ENCODE measurements at regions not wholly inside any gene's neighbourhood (a gene's known extent, or its start where the extent isn't known, plus 50 kb on each side); places are given as distances from the start of the nearest gene placed in this dataset.
A peak's percentile ranks its signal among the peaks of the same experiment; 100 is the strongest.
"Not testable (repeated sequence)": the region's sequence is repeated elsewhere in the genome, so short reads cannot be mapped to it uniquely, and the experiment has no call there.

DNA sequence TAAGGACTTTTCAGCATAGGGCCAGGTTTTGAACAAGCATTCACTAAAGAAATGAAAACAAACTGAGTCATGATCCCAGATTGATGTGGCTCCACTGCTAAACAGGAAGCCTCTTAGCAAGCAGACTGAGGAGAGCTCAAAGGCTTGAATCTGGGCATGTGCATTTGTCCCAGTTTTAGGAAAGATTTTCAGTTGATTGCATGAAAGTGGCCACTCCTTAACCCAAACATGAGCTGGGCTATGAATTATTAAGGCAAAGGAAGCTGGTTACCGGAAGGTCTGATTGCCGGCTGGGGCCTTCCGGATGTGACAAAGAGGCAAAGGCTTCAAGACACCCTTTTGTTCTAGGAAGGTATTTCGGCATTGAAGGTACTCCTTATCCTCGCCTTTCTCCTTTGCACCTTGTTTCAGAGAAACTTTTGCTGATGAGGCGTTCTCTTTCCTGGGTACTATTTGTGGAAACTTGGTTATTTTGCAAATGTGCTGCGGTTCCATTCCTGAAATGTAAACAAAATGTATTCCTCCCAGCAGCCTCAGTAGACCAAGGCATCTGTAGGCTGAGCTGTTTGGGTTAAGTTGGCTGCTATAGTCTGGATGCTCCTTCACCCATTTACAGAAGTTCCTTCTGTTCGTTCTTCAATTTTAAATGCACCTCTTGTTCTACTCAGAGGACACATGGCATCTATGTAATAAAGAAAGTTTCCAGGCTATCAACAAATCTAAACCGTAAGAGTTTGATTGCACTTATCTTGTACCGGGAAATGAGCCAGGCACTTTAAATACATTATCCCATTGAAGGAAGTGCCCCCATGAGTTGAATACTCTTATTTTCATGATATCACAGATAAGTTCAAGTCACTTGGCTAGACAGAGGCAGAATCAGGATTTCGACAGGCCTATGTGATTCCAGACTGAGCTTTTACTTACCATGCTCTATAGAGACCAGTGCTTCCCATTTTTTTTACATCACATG is 115.6 kb upstream of the METAP2 start:
- DNase-seq, result no peak
- no peak overlapping the region for H3K4me3 ChIP-seq
- peak in 1 of 4 donors; percentile 24 for ATAC-seq
- H3K9me3 ChIP-seq, result no peaks in the 10 kb centered on the region
- H3K27ac ChIP-seq, result no peak overlapping the region
- TF ChIP-seq POLR2A (IDR thresholded peaks at IDR 0.05), result no peak
- TF ChIP-seq, protein P1, sequence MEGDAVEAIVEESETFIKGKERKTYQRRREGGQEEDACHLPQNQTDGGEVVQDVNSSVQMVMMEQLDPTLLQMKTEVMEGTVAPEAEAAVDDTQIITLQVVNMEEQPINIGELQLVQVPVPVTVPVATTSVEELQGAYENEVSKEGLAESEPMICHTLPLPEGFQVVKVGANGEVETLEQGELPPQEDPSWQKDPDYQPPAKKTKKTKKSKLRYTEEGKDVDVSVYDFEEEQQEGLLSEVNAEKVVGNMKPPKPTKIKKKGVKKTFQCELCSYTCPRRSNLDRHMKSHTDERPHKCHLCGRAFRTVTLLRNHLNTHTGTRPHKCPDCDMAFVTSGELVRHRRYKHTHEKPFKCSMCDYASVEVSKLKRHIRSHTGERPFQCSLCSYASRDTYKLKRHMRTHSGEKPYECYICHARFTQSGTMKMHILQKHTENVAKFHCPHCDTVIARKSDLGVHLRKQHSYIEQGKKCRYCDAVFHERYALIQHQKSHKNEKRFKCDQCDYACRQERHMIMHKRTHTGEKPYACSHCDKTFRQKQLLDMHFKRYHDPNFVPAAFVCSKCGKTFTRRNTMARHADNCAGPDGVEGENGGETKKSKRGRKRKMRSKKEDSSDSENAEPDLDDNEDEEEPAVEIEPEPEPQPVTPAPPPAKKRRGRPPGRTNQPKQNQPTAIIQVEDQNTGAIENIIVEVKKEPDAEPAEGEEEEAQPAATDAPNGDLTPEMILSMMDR (IDR thresholded peaks at IDR 0.05), result no peak
- WGBS (ENCODE audit: insufficient coverage, low coverage, low lambda C conversion rate, missing lambda C conversion rate), result 70% methylated on average over 11 of the region's 11 CpGs
- H3K4me1 ChIP-seq, result no peaks in the 10 kb centered on the region
- intact Hi-C loops (cut with DNase I), result loop anchor here in 1 of 2 donors (10.0 kb wide), 1 partner anchor 166 kb away; no protein-coding TSS in a partner anchor
- no peaks in the 10 kb centered on the region for H3K27me3 ChIP-seq
- H3K36me3 ChIP-seq, result no peaks in the 10 kb centered on the region

DNA sequence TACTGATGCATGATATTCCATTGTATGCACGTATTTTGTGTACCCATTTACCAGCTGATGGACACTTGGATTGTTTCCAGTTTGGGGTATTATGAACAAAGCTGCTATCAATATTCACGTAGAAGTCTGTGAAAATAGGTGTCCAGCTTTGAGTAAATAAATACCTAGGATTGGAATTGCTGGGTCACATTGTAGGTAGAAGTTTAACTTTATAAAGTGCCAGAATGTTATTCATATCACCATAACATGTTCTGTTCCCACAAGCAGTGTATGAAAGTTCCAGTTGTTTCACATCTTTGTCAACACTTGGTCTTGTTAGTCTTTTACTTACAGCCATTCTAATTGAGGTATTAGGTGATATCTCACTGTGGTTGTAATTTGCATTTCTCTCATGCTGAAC is 108.0 kb upstream of the METAP2 start:
- WGBS (ENCODE audit: insufficient coverage, low coverage, low lambda C conversion rate, missing lambda C conversion rate), result 17% methylated on average over 2 of the region's 2 CpGs
- Histone ChIP-seq H3K4me3 (no peak overlapping the region), H3K27me3 (no peaks in the 10 kb centered on the region), H3K9me3 (no peaks in the 10 kb centered on the region), H3K36me3 (no peaks in the 10 kb centered on the region), H3K4me1 (peaks cover 0 to 26% (median 0%) of the 10 kb centered on the region in 4 donors), H3K27ac (no peak overlapping the region)
- no peak for DNase-seq
- TF ChIP-seq, protein P1 (IDR thresholded peaks at IDR 0.05), result no peak
- TF ChIP-seq POLR2A (IDR thresholded peaks at IDR 0.05), result no peak
- peak in 2 of 4 donors; percentile 19 to 23 for ATAC-seq
- intact Hi-C loops (cut with DNase I), result no loop called here

DNA sequence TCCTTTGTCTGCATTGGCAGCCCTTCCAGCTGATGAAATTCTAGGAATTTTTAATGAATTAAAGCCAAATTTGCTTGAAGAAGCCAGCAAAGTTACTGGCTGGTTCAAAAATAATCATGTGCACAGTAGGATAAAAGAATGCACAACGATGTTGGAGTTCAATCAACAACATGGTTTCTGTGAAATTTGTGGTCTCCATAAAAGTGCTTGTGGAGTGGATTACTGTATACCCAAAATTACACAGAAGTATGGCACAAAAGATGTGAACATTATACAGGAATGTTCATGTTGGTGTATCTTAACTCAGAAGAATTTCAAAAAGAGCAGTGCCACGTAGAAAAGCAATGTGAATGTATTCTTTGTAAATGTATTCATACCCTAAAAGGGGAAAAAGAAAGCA is 105.0 kb upstream of the METAP2 start:
- Histone ChIP-seq H3K9me3 (no peaks in the 10 kb centered on the region), H3K36me3 (no peaks in the 10 kb centered on the region), H3K4me3 (no peak overlapping the region), H3K4me1 (peaks cover 0 to 26% (median 0%) of the 10 kb centered on the region in 4 donors), H3K27ac (no peak overlapping the region), H3K27me3 (no peaks in the 10 kb centered on the region)
- intact Hi-C loops (cut with DNase I), result no loop called here
- ATAC-seq, result no peak
- TF ChIP-seq POLR2A (IDR thresholded peaks at IDR 0.05), result no peak
- TF ChIP-seq, protein P1 (IDR thresholded peaks at IDR 0.05), result no peak
- no peak for DNase-seq
- WGBS (ENCODE audit: insufficient coverage, low coverage, low lambda C conversion rate, missing lambda C conversion rate), result 69% methylated on average over 2 of the region's 2 CpGs

DNA sequence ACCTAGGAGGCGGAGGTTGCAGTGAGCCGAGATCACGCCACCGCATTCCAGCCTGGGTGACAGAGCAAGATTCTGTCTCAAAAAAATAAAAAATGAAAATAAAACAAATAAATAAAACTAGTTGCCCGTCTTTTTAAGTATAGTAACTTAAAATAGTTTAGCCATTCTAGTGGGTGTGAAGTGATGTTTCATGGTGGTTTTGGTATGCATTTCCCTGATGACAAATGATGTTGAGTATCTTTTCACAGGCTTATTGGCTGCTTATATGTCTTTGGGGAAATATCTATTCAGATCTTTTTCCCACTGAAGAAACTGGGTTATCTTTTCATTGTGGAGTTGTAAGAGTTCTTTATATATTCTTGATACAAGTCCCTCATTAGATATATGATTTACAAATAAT is 102.4 kb upstream of the METAP2 start:
- no peak for TF ChIP-seq POLR2A (IDR thresholded peaks at IDR 0.05)
- TF ChIP-seq, protein P1 (IDR thresholded peaks at IDR 0.05), result no peak
- Histone ChIP-seq H3K27me3 (no peaks in the 10 kb centered on the region), H3K4me1 (peaks cover 0 to 22% (median 0%) of the 10 kb centered on the region in 4 donors), H3K4me3 (no peak overlapping the region), H3K9me3 (no peaks in the 10 kb centered on the region), H3K36me3 (no peaks in the 10 kb centered on the region), H3K27ac (no peak overlapping the region)
- ATAC-seq (no peak), DNase-seq (no peak)
- WGBS (ENCODE audit: insufficient coverage, low coverage, low lambda C conversion rate, missing lambda C conversion rate), result 86% methylated on average over 5 of the region's 5 CpGs
- intact Hi-C loops (cut with DNase I), result no loop called here

DNA sequence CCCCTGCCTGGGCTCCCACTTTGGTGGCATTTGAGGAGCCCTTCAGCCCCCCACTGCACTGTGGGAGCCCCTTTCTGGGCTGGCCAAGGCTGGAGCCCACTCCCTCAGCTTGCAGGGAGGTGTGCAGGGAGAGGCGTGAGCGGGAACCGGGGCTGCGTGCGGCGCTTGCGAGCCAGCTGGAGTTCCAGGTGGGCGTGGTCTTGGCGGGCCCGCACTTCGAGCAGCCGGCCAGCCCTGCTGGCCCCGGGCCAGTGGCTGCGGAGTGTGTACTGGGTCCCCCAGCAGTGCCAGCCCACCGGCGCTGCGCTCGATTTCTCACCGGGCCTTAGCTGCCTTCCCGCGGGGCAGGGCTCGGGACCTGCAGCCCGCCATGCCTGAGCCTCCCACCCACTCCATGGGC is 94.5 kb upstream of the METAP2 start:
- ATAC-seq; intact Hi-C loops (cut with DNase I); H3K9me3 ChIP-seq; H3K36me3 ChIP-seq; H3K27me3 ChIP-seq; H3K4me3 ChIP-seq; H3K4me1 ChIP-seq; H3K27ac ChIP-seq; DNase-seq: not testable (repeated sequence)
- no CpG with 5 or more reads among the region's 23 CpGs for WGBS (ENCODE audit: insufficient coverage, low coverage, low lambda C conversion rate, missing lambda C conversion rate)

DNA sequence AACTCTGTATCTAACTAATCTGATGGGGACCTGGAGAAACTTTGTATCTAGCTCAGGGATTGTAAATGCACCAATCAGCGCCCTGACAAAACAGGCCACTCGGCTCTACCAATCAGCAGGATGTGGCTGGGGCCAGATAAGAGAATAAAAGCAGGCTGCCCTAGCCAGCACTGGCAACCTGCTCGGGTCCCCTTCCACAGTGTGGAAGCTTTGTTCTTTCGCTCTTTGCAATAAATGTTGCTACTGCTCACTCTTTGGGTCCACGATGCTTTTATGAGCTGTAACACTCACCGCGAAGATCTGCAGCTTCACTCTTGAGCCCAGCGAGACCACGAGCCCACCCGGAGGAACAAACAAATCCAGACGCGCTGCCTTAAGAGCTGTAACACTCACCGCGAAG is 93.6 kb upstream of the METAP2 start:
- H3K36me3 ChIP-seq; H3K27ac ChIP-seq; H3K4me1 ChIP-seq; H3K27me3 ChIP-seq; intact Hi-C loops (cut with DNase I); ATAC-seq; DNase-seq; H3K4me3 ChIP-seq; H3K9me3 ChIP-seq: not testable (repeated sequence)
- WGBS (ENCODE audit: insufficient coverage, low coverage, low lambda C conversion rate, missing lambda C conversion rate), result 89% methylated on average over 13 of the region's 14 CpGs

All from right lobe of liver (tissue), 6 donors.